ENCODE measurements at regions not wholly inside any gene's neighbourhood (a gene's known extent, or its start where the extent isn't known, plus 50 kb on each side); places are given as distances from the start of the nearest gene placed in this dataset.

GRCh38 chr11:8740129-8740528 lies 57.5 kb downstream of the RPL27A start:
- no peak overlapping the region for H3K4me3 ChIP-seq (replicated peaks; ENCODE audit: low read depth, low read length)
- no peak for DNase-seq (ENCODE audit: extremely low read depth, insufficient read length)
- no peaks in the 10 kb centered on the region for H3K27me3 ChIP-seq (replicated peaks; ENCODE audit: control insufficient read depth, insufficient read depth, low read length)
- no peaks in the 10 kb centered on the region for H3K36me3 ChIP-seq (ENCODE audit: control insufficient read depth, insufficient read depth, low read length)
- TF ChIP-seq, protein P1, sequence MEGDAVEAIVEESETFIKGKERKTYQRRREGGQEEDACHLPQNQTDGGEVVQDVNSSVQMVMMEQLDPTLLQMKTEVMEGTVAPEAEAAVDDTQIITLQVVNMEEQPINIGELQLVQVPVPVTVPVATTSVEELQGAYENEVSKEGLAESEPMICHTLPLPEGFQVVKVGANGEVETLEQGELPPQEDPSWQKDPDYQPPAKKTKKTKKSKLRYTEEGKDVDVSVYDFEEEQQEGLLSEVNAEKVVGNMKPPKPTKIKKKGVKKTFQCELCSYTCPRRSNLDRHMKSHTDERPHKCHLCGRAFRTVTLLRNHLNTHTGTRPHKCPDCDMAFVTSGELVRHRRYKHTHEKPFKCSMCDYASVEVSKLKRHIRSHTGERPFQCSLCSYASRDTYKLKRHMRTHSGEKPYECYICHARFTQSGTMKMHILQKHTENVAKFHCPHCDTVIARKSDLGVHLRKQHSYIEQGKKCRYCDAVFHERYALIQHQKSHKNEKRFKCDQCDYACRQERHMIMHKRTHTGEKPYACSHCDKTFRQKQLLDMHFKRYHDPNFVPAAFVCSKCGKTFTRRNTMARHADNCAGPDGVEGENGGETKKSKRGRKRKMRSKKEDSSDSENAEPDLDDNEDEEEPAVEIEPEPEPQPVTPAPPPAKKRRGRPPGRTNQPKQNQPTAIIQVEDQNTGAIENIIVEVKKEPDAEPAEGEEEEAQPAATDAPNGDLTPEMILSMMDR (IDR thresholded peaks at IDR 0.05; ENCODE audit: insufficient read depth, low read length, poor library complexity, severe bottlenecking), result no peak

GRCh38 chr11:8744423-8744822 lies 61.8 kb downstream of the RPL27A start:
- H3K4me3 ChIP-seq (replicated peaks; ENCODE audit: low read depth, low read length), result no peak overlapping the region
- no peak for DNase-seq (ENCODE audit: extremely low read depth, insufficient read length)
- H3K36me3 ChIP-seq (ENCODE audit: control insufficient read depth, insufficient read depth, low read length), result no peaks in the 10 kb centered on the region
- no peaks in the 10 kb centered on the region; the same call in 1 of the 2 replicates for H3K27me3 ChIP-seq (replicated peaks; ENCODE audit: control insufficient read depth, insufficient read depth, low read length)
- TF ChIP-seq, protein P1 (IDR thresholded peaks at IDR 0.05; ENCODE audit: insufficient read depth, low read length, poor library complexity, severe bottlenecking), result no peak

- no peaks in the 10 kb centered on the region; the same call in 1 of the 2 replicates for H3K27me3 ChIP-seq (replicated peaks; ENCODE audit: control insufficient read depth, insufficient read depth, low read length)
- H3K36me3 ChIP-seq (ENCODE audit: control insufficient read depth, insufficient read depth, low read length), result no peaks in the 10 kb centered on the region
- TF ChIP-seq, protein P1 (IDR thresholded peaks at IDR 0.05; ENCODE audit: insufficient read depth, low read length, poor library complexity, severe bottlenecking), result no peak
- H3K4me3 ChIP-seq (replicated peaks; ENCODE audit: low read depth, low read length), result no peak overlapping the region
- no peak for DNase-seq (ENCODE audit: extremely low read depth, insufficient read length)
These were observed 63.0 kb downstream of the RPL27A start for GRCh38 chr11:8745431-8746253.

- TF ChIP-seq, protein P1 (IDR thresholded peaks at IDR 0.05; ENCODE audit: insufficient read depth, low read length, poor library complexity, severe bottlenecking), result no peak
- H3K36me3 ChIP-seq (ENCODE audit: control insufficient read depth, insufficient read depth, low read length), result no peaks in the 10 kb centered on the region
These were observed 63.9 kb downstream of the RPL27A start for GRCh38 chr11:8746331-8746974.

DNA sequence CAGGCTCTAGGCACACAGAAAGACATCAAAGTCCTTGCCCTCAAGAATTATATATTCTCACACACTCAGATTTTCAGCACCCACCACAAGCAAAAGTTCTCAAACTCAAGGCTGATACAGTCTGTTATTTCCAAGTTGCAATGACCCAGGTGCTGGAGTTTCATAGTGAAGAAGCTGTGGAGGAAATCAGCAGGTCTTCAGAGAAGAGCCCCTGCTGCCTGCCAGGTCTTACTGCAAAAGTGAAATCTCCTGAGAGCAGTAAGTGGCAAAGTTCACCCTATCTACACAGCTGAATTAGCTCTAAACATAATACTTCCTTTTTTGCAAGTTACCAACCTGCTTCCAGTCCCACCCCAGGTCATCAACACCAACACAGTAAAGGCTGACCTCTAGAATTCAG lies 64.6 kb downstream of the RPL27A start:
- no peak for DNase-seq (ENCODE audit: extremely low read depth, insufficient read length)
- H3K4me3 ChIP-seq (replicated peaks; ENCODE audit: low read depth, low read length), result no peak overlapping the region
- no peaks in the 10 kb centered on the region; the same call in 1 of the 2 replicates for H3K27me3 ChIP-seq (replicated peaks; ENCODE audit: control insufficient read depth, insufficient read depth, low read length)
- no peaks in the 10 kb centered on the region for H3K36me3 ChIP-seq (ENCODE audit: control insufficient read depth, insufficient read depth, low read length)
- TF ChIP-seq, protein P1 (IDR thresholded peaks at IDR 0.05; ENCODE audit: insufficient read depth, low read length, poor library complexity, severe bottlenecking), result no peak

More at GRCh38 chr11:8746331-8746974, 63.9 kb downstream of the RPL27A start:
- H3K4me3 ChIP-seq (replicated peaks; ENCODE audit: low read depth, low read length), result no peak overlapping the region
- no peak for DNase-seq (ENCODE audit: extremely low read depth, insufficient read length)
- H3K27me3 ChIP-seq (replicated peaks; ENCODE audit: control insufficient read depth, insufficient read depth, low read length), result no peaks in the 10 kb centered on the region; the same call in 1 of the 2 replicates

All from GM06990 (cell line).